Cardiac septum (tissue), 1 donor: ENCODE measurements at regions not wholly inside any gene's neighbourhood (a gene's known extent, or its start where the extent isn't known, plus 50 kb on each side); places are given as distances from the start of the nearest gene placed in this dataset.
"Not testable (repeated sequence)": the region's sequence is repeated elsewhere in the genome, so short reads cannot be mapped to it uniquely, and the experiment has no call there.

Experiments
- DNase-seq: peaks from one replicate; pipeline ENCODE4 v3.0.0-alpha.2; 2020; ENCODE audit warnings: low spot score
- intact Hi-C: fragments of 100-400 bp; cut with DNase I; formaldehyde crosslinking; loops from one replicate; pipeline ENCODE4 v1.14.0; 2022
- donor health status: DM: no; HTN: no; CAD: no.

DNA sequence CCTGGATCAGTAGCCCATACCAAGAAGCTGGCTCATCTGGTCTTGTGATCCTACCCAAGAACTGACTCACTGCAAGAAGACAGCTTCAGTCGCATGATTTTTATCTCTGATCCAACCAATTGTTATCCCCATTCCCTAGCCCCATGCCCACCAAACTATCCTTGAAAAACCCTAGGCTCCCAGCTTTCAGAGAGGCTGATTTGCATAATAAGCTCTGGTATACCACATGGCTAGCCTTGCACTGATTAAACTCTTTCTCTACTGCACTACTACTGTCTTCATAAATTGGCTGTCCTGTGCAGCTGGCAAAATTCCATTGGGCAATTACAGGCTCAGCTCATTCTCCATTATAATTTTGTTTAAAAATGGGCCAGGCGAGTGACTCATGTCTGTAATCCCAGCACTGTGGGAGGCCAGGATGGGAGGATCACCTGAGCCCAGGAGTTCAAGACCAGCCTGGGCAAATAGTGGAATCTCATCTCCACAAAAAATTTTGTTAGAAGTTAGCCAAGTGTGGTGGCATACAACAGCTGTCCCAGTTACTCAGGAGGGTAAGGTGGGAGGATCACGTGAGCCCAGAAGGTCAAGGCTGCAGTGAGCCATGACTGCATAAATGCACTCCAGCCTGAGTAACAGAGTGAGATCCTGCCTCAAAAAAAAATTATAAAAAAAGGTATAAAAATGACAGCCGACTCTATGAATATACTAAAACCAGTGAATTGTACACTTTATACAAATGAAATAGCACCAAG lies 76.7 kb upstream of the EIF5 start:
- DNase-seq = no peak
- intact Hi-C loops = no loop called here

GRCh38 chr14:103258211-103258610 lies 75.8 kb upstream of the EIF5 start:
- intact Hi-C loops = no loop called here
- DNase-seq = no peak

GRCh38 chr14:103259184-103259583 lies 74.9 kb upstream of the EIF5 start:
- intact Hi-C loops = no loop called here
- DNase-seq = no peak

GRCh38 chr14:103259801-103260628 lies 74.0 kb upstream of the EIF5 start:
- intact Hi-C loops = no loop called here
- DNase-seq = no peak

DNA sequence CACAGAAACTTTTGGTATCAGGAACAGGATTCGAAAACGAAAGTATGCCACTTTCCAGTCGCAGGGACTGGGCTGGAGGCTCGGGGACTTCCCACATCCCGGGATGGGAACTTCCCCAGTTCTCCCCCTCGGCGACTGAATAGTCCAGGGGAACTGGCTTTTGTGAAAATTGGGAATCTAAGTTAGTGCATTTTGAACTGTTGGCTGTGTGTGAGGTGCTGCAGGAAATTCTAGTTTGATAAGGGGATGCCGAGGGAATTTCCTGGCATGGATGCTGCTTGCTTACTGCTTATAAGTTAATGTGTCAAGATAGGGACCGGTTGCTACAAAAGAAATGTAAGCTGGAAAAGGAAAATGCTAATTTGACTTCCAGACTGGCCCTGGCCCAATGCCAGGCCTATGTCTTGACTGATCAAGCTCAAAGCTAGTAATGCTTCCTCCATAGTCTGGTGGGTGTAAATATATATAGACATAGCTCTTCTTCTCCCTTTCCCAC lies 73.4 kb upstream of the EIF5 start:
- no peak for DNase-seq
- intact Hi-C loops = no loop called here

DNA sequence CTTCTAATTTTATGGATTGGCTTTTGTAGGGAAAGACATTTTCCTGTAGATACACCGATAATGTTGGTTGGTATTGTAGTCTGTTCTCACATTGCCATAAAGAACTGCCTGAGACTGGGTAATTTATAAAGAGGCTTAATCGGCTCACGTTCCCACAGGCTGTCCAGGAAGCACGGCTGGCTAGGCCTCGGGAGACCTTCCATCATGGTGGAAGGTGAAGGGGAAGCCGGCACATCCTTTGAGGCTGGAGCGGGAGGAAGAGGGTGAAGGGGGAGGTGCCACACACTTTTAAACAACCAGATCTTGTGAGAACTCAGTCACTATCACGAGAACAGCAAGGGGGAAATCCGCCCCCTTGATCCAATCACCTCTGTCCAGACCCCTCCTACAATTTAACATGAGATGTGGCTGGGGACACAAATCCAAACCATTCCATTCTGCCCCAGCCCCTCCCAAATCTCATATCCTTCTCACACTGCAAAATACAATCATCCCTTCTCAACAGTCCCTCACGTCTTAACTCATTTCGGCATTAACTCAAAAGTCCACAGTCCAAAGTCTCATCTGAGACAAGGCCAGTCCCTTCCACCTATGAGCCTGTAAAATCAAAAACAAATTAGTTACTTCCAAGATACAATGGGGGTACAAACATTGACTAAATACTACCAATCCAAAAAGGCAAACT lies 66.7 kb upstream of the EIF5 start:
- no peak for DNase-seq
- intact Hi-C loops = no loop called here

GRCh38 chr14:103271189-103271588 lies 62.8 kb upstream of the EIF5 start:
- intact Hi-C loops = no loop called here
- no peak for DNase-seq

GRCh38 chr14:103273145-103273744 lies 60.8 kb upstream of the EIF5 start:
- intact Hi-C loops = no loop called here
- no peak for DNase-seq

GRCh38 chr14:103273745-103274615 lies 60.1 kb upstream of the EIF5 start:
- DNase-seq = no peak
- intact Hi-C loops = no loop called here

GRCh38 chr14:103275000-103275399 lies 59.0 kb upstream of the EIF5 start:
- no peak for DNase-seq
- intact Hi-C loops = no loop called here

DNA sequence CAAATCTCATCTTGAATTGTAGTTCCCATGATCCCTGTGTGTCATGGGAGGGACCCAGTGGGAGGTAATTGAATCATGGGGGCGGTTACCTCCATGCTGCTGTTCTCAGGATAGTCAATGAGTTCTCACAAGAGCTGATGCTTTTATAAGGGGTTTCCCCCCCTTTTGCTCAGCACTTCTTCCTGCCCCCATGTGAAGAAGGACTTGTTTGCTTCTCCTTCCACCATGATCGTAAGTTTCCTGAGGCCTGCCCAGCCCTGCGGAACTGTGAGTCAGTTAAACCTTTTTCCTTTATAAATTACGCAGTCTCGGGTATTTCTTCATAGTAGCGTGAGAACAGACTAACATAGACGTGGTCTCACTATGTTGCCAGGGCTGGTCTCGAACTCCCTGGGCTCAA lies 56.1 kb upstream of the EIF5 start:
- no peak for DNase-seq
- intact Hi-C loops = no loop called here

- intact Hi-C loops = no loop called here
- DNase-seq = no peak
Measured at GRCh38 chr14:103279142-103280025, 54.7 kb upstream of the EIF5 start.

DNA sequence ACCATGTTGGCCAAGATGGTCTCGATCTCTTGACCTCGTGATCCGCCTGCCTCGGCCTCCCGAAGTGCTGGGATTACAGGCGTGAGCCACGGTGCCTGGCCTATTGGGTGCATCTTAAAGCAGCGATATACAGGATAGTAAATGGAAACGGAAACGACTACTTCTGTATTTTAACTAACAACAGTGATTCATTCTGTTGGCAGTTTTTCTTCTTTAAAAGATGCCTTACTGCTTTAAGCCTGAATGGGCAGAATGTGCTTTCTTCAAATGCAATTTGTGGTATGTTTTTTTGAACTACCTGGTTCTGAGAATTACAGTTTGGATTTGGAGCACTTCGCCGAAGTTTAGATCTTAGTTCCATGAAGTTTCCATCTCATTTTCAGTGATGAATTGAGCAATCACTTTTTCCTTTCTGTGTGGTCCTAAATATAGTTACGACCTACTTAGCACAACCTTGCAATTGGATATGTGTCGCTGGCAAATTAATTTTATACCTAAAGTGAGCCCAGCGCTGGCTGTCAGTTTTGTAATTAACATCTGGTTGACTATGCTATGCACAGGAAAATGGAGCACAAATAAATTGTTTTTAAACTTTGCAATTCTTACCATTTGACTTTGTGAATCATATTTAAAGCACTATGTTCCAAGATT lies 53.6 kb upstream of the EIF5 start:
- intact Hi-C loops = no loop called here
- DNase-seq = no peak

- no peak for DNase-seq
- intact Hi-C loops = no loop called here
Measured at GRCh38 chr14:103281496-103282231, 52.4 kb upstream of the EIF5 start.

- DNase-seq, intact Hi-C loops: not testable (repeated sequence)
Measured at GRCh38 chr14:103282309-103282708, 51.7 kb upstream of the EIF5 start.

- intact Hi-C loops = no loop called here
- DNase-seq = no peak
Measured at GRCh38 chr14:103282932-103283331, 51.1 kb upstream of the EIF5 start.

DNA sequence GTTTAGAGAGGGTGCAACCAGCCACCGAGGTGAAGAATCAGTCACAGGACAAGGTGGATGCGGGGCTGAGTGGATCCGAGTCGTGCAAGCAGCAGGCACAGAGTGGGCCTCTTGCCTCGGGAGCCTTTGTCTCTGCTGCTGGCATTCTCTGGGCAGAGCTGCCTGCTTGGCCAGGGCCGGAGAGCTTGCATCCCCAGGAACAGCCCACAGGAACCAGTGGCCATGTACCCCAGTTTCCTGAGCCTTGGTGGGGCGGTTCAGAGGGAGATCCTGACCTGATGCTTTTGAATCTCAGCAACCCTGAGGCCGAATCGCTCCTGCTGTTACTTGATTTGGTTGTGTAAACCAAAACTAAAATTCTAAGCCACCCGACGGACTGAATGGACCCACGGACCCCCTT lies 50.1 kb upstream of the EIF5 start:
- DNase-seq = no peak
- intact Hi-C loops = no loop called here
